ENCODE measurements at regions not wholly inside any gene's neighbourhood (a gene's known extent, or its start where the extent isn't known, plus 50 kb on each side); places are given as distances from the start of the nearest gene placed in this dataset.

- no peaks in the 10 kb centered on the region for H3K9me3 ChIP-seq (ENCODE audit: low read depth)
- H3K9me2 ChIP-seq (ENCODE audit: insufficient read depth) = no peaks in the 10 kb centered on the region
- no peak overlapping the region for H3K9ac ChIP-seq
- no peak overlapping the region for H3K4me2 ChIP-seq (ENCODE audit: unreplicated experiment)
- no peak for DNase-seq
- 42 to 54% methylated on average over 3 of the region's 3 CpGs for WGBS, 2 experiments (ENCODE audit: low coverage in 1 of 2, low lambda C conversion rate in 2 of 2, missing lambda C conversion rate in 2 of 2)
- TF ChIP-seq EZH2phosphoT487 (IDR thresholded peaks at IDR 0.05; ENCODE audit: insufficient read depth, low read depth) (no peak), EZH2 (IDR thresholded peaks at IDR 0.05; ENCODE audit: insufficient read depth, poor library complexity, severe bottlenecking) (no peak)
- no peaks in the 10 kb centered on the region for H3K27me3 ChIP-seq (replicated peaks; ENCODE audit: insufficient read depth)
- H3K4me1 ChIP-seq (ENCODE audit: insufficient read depth) = no peaks in the 10 kb centered on the region
- H3K79me2 ChIP-seq (ENCODE audit: insufficient read depth) = no peaks in the 10 kb centered on the region
- no peak overlapping the region for H2AFZ ChIP-seq
- H3K36me3 ChIP-seq (ENCODE audit: low read depth) = no peaks in the 10 kb centered on the region
- H3K27ac ChIP-seq = no peak overlapping the region
- H3F3A ChIP-seq (ENCODE audit: insufficient read depth) = no peaks in the 10 kb centered on the region
- in situ Hi-C loops (cut with MboI) = no loop called here
- H4K20me1 ChIP-seq (ENCODE audit: insufficient read depth) = no peaks in the 10 kb centered on the region
- no peak overlapping the region for H3K4me3 ChIP-seq
Observed at GRCh38 chr1:217354895-217355294, 276.0 kb downstream of the GPATCH2 start.

- WGBS, 2 experiments (ENCODE audit: low coverage in 1 of 2, low lambda C conversion rate in 2 of 2, missing lambda C conversion rate in 2 of 2) = 24 to 32% methylated on average over 7 of the region's 7 CpGs
- in situ Hi-C loops (cut with MboI) = no loop called here
Observed at GRCh38 chr1:217348960-217349664, 281.8 kb downstream of the GPATCH2 start.

GRCh38 chr1:217344712-217345111 lies 286.2 kb downstream of the GPATCH2 start:
- Histone ChIP-seq H3K9me2 (ENCODE audit: insufficient read depth) (no peaks in the 10 kb centered on the region), H3K4me3 (no peak overlapping the region), H4K20me1 (ENCODE audit: insufficient read depth) (no peaks in the 10 kb centered on the region), H3K4me1 (ENCODE audit: insufficient read depth) (no peaks in the 10 kb centered on the region), H3K9me3 (ENCODE audit: low read depth) (no peaks in the 10 kb centered on the region), H3K27ac (no peak overlapping the region), H3F3A (ENCODE audit: insufficient read depth) (no peaks in the 10 kb centered on the region), H3K9ac (no peak overlapping the region), H2AFZ (no peak overlapping the region), H3K4me2 (ENCODE audit: unreplicated experiment) (no peak overlapping the region), H3K27me3 (replicated peaks; ENCODE audit: insufficient read depth) (peaks cover 7% of the 10 kb centered on the region; the same call in 1 of the 2 replicates), H3K79me2 (ENCODE audit: insufficient read depth) (no peaks in the 10 kb centered on the region), H3K36me3 (ENCODE audit: low read depth) (no peaks in the 10 kb centered on the region)
- DNase-seq = no peak
- no peak for TF ChIP-seq EZH2 (IDR thresholded peaks at IDR 0.05; ENCODE audit: insufficient read depth, poor library complexity, severe bottlenecking)
- TF ChIP-seq EZH2phosphoT487 (IDR thresholded peaks at IDR 0.05; ENCODE audit: insufficient read depth, low read depth) = no peak
- in situ Hi-C loops (cut with MboI) = no loop called here
- WGBS, 2 experiments (ENCODE audit: low coverage in 1 of 2, low lambda C conversion rate in 2 of 2, missing lambda C conversion rate in 2 of 2) = 61 to 67% methylated on average over 1 of the region's 1 CpG

More at GRCh38 chr1:217348960-217349664, 281.8 kb downstream of the GPATCH2 start:
- TF ChIP-seq EZH2phosphoT487 (IDR thresholded peaks at IDR 0.05; ENCODE audit: insufficient read depth, low read depth) = no peak
- no peak for TF ChIP-seq EZH2 (IDR thresholded peaks at IDR 0.05; ENCODE audit: insufficient read depth, poor library complexity, severe bottlenecking)
- H3K4me2 ChIP-seq (ENCODE audit: unreplicated experiment) = no peak overlapping the region
- no peak overlapping the region for H3K9ac ChIP-seq
- H3K27ac ChIP-seq = no peak overlapping the region
- no peaks in the 10 kb centered on the region for H4K20me1 ChIP-seq (ENCODE audit: insufficient read depth)
- H3K9me2 ChIP-seq (ENCODE audit: insufficient read depth) = no peaks in the 10 kb centered on the region
- H3K36me3 ChIP-seq (ENCODE audit: low read depth) = no peaks in the 10 kb centered on the region
- no peaks in the 10 kb centered on the region for H3K27me3 ChIP-seq (replicated peaks; ENCODE audit: insufficient read depth)
- H3F3A ChIP-seq (ENCODE audit: insufficient read depth) = no peaks in the 10 kb centered on the region
- H3K9me3 ChIP-seq (ENCODE audit: low read depth) = no peaks in the 10 kb centered on the region
- H3K4me1 ChIP-seq (ENCODE audit: insufficient read depth) = no peaks in the 10 kb centered on the region
- H3K4me3 ChIP-seq = no peak overlapping the region
- no peak for DNase-seq
- H3K79me2 ChIP-seq (ENCODE audit: insufficient read depth) = no peaks in the 10 kb centered on the region
- no peak overlapping the region for H2AFZ ChIP-seq

DNA sequence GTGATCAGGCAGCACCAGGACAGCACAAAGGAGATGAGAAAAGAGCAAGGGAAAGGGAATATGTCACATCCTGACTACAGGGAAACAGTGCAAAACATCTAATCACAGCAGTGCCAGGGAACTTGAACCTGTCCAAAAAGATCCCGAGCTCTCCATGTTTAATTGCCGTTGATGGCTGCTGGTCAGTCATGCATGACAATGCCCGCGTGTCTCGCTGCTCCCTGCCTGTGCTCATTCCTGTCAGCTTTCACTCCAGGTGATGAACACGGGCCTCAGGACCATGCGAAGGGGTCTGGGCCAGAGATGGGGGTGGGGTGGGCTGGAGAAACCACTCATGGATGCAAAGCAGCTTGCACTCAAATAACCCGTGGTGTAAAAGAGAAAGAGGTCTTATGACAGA lies 287.0 kb downstream of the GPATCH2 start:
- H3K9me2 ChIP-seq (ENCODE audit: insufficient read depth) = no peaks in the 10 kb centered on the region
- in situ Hi-C loops (cut with MboI) = no loop called here
- 11 to 26% methylated on average over 8 of the region's 8 CpGs for WGBS, 2 experiments (ENCODE audit: low coverage in 1 of 2, low lambda C conversion rate in 2 of 2, missing lambda C conversion rate in 2 of 2)

More for the DNA sequence above, 287.0 kb downstream of the GPATCH2 start:
- no peaks in the 10 kb centered on the region for H3K9me3 ChIP-seq (ENCODE audit: low read depth)
- no peak overlapping the region for H2AFZ ChIP-seq
- no peaks in the 10 kb centered on the region for H4K20me1 ChIP-seq (ENCODE audit: insufficient read depth)
- H3K4me1 ChIP-seq (ENCODE audit: insufficient read depth) = no peaks in the 10 kb centered on the region
- TF ChIP-seq EZH2 (IDR thresholded peaks at IDR 0.05; ENCODE audit: insufficient read depth, poor library complexity, severe bottlenecking) (no peak), EZH2phosphoT487 (IDR thresholded peaks at IDR 0.05; ENCODE audit: insufficient read depth, low read depth) (no peak)
- H3K27me3 ChIP-seq (replicated peaks; ENCODE audit: insufficient read depth) = peaks cover 7% of the 10 kb centered on the region; the same call in 1 of the 2 replicates
- no peaks in the 10 kb centered on the region for H3K79me2 ChIP-seq (ENCODE audit: insufficient read depth)
- no peak overlapping the region for H3K4me2 ChIP-seq (ENCODE audit: unreplicated experiment)
- no peaks in the 10 kb centered on the region for H3K36me3 ChIP-seq (ENCODE audit: low read depth)
- H3K27ac ChIP-seq = no peak overlapping the region
- DNase-seq = no peak
- no peak overlapping the region for H3K4me3 ChIP-seq
- no peak overlapping the region for H3K9ac ChIP-seq
- H3F3A ChIP-seq (ENCODE audit: insufficient read depth) = no peaks in the 10 kb centered on the region

Data from GM23248 (cell line).